HUES48 (cell line): ENCODE measurements at regions not wholly inside any gene's neighbourhood (a gene's known extent, or its start where the extent isn't known, plus 50 kb on each side); places are given as distances from the start of the nearest gene placed in this dataset.
"Not testable (repeated sequence)": the region's sequence is repeated elsewhere in the genome, so short reads cannot be mapped to it uniquely, and the experiment has no call there.

Experiments used
- H3K27ac ChIP-seq: one replicate; pipeline ENCODE4 v1.7.0; 2013; ENCODE audit warnings: low read depth, low read length, inconsistent platforms
- H3K27me3 ChIP-seq: 2 replicates; pipeline ENCODE4 v1.6.1; 2013; ENCODE audit warnings: mild to moderate bottlenecking, low read length; ENCODE audit not compliant: control insufficient read depth, insufficient read depth
- H3K36me3 ChIP-seq: 2 replicates; pipeline ENCODE4 v1.6.1; 2013; ENCODE audit warnings: low read length; ENCODE audit not compliant: control insufficient read depth, insufficient read depth
- H3K4me1 ChIP-seq: 2 replicates; pipeline ENCODE4 v1.6.1; 2013; ENCODE audit warnings: mild to moderate bottlenecking, low read length; ENCODE audit not compliant: control insufficient read depth, insufficient read depth
- H3K4me3 ChIP-seq: 2 replicates; pipeline ENCODE4 v1.5.1; 2013; ENCODE audit warnings: mild to moderate bottlenecking, low read depth, low read length
- H3K9ac ChIP-seq: 2 replicates; pipeline ENCODE4 v1.6.1; 2013; ENCODE audit warnings: mild to moderate bottlenecking, low read depth, low read length, moderate library complexity
- H3K9me3 ChIP-seq: 2 replicates; pipeline ENCODE4 v1.6.1; 2013; ENCODE audit warnings: low read length; ENCODE audit not compliant: control insufficient read depth, insufficient read depth

DNA sequence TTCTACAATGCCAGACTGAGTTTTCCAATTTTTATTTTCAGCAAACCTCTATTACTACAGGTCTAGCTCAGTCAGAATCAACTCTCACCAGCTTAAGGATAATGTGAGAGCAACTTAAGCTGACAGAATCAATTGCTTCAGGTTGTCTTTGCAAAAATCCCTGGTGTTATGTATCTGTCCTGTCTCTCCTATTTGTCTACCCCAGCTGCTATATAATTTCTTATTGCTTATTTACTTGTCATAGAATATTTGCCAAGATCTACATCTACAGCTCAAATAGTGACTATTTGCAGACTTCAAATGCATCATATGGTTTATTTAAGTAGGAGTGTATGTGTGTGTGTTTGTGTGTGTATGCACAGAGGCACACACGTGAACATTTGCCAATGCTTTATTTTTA, 54.1 kb downstream of the FOXG1 start:
- H3K9ac ChIP-seq: no peak overlapping the region
- no peaks in the 10 kb centered on the region for H3K4me1 ChIP-seq
- no peak overlapping the region for H3K4me3 ChIP-seq
- no peak overlapping the region for H3K27ac ChIP-seq
- peaks cover 7% of the 10 kb centered on the region; the same call in 1 of the 2 replicates for H3K9me3 ChIP-seq
- no peaks in the 10 kb centered on the region for H3K36me3 ChIP-seq
- no peaks in the 10 kb centered on the region for H3K27me3 ChIP-seq

- no peaks in the 10 kb centered on the region for H3K4me1 ChIP-seq
- peaks cover 7% of the 10 kb centered on the region; the same call in 1 of the 2 replicates for H3K9me3 ChIP-seq
- H3K27ac ChIP-seq: no peak overlapping the region
- H3K9ac ChIP-seq: no peak overlapping the region
- H3K36me3 ChIP-seq: no peaks in the 10 kb centered on the region
- H3K27me3 ChIP-seq: no peaks in the 10 kb centered on the region
- H3K4me3 ChIP-seq: no peak overlapping the region
Observed at GRCh38 chr14:28821993-28822392, 55.4 kb downstream of the FOXG1 start.

DNA sequence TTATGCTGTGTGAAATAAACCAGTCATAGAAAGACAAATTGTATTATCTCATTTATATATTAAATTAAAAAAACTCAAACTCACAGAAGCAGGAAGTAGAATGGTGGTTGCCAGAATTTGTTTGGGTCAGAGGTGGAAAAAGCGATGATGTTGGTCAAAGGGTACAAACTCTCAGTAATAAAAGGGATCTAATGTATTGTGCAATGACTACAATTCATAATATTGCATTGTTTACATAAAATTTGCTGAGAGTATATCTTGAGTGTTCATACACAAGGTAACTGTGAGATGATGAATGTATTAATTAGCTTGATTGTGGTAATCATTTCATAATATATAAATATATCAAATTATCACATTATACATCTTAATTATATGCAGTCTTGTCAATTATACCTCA, 56.7 kb downstream of the FOXG1 start:
- Histone ChIP-seq H3K4me3 (no peak overlapping the region), H3K9me3 (peaks cover 7% of the 10 kb centered on the region; the same call in 1 of the 2 replicates), H3K4me1 (no peaks in the 10 kb centered on the region), H3K27ac (no peak overlapping the region), H3K27me3 (no peaks in the 10 kb centered on the region), H3K9ac (no peak overlapping the region), H3K36me3 (no peaks in the 10 kb centered on the region)

DNA sequence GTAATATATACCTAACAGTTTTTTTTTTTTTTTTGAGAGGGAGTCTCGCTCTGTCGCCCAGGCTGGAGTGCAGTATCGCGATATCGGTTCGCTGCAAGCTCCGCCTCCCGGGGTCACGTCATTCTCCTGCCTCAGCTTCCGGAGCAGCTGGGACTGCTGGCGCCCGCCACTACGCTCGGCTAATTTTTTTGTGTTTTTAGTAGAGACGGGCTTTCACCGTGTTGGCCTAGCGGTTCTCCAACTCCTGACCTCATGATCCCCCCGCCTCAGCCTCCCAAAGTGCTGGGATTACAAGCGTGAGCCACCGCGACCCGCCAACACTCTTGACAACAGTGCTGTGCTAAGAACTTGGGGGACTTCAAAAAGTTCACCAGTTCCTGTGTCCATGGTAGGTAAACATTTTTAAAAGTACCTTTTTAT, 63.5 kb downstream of the FOXG1 start:
- H3K27ac ChIP-seq: no peak overlapping the region
- no peaks in the 10 kb centered on the region for H3K4me1 ChIP-seq
- H3K4me3 ChIP-seq: no peak overlapping the region
- no peaks in the 10 kb centered on the region for H3K36me3 ChIP-seq
- no peaks in the 10 kb centered on the region for H3K9me3 ChIP-seq
- H3K9ac ChIP-seq: no peak overlapping the region
- H3K27me3 ChIP-seq: no peaks in the 10 kb centered on the region

GRCh38 chr14:28831126-28831525, 64.5 kb downstream of the FOXG1 start:
- Histone ChIP-seq H3K9ac (no peak overlapping the region), H3K27ac (no peak overlapping the region), H3K27me3 (no peaks in the 10 kb centered on the region), H3K4me1 (no peaks in the 10 kb centered on the region), H3K4me3 (no peak overlapping the region), H3K9me3 (no peaks in the 10 kb centered on the region), H3K36me3 (no peaks in the 10 kb centered on the region)

DNA sequence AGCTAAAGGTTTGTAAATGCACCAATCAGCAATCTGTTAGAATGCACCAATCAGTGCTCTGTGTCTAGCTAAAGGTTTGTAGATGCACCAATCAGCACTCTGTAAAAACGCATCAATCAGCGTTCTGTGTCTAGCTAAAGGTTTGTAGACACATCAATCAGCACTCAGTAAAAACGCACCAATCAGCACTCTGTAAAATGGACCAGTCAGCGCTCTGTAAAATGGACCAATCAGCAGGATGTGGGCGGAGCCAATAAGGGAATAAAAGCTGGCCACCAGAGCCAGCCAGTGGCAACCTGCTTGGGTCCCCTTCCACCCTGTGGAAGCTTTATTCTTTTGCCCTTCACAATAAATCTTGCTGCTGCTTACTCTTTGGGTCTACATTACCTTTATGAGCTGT, 76.0 kb downstream of the FOXG1 start:
- H3K4me3 ChIP-seq, H3K36me3 ChIP-seq, H3K27ac ChIP-seq, H3K4me1 ChIP-seq, H3K9ac ChIP-seq, H3K9me3 ChIP-seq, H3K27me3 ChIP-seq: not testable (repeated sequence)

DNA sequence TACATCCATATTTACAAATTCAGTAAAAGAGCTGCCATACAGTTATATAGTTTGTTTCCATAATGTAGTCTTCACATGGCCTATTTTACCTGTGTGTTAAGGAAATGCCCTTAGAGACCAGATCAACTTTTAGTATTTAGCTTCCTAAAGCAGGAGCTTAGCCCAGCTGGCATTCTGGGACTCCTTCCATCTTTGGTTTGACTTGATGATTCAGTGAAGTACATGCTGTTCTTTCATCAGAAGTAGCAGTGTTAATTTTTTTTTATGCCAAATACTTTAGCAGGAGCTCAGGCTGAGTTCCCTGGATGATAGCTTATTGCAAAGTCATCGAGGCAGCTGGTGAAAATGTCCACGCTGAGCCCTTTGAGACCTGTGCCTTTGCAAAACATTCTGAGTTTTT, 101.0 kb downstream of the FOXG1 start:
- H3K9ac ChIP-seq: no peak overlapping the region
- no peaks in the 10 kb centered on the region for H3K9me3 ChIP-seq
- H3K27me3 ChIP-seq: no peaks in the 10 kb centered on the region
- H3K4me3 ChIP-seq: no peak overlapping the region
- no peak overlapping the region for H3K27ac ChIP-seq
- no peaks in the 10 kb centered on the region for H3K36me3 ChIP-seq
- H3K4me1 ChIP-seq: no peaks in the 10 kb centered on the region

- H3K9me3 ChIP-seq: no peaks in the 10 kb centered on the region
- no peak overlapping the region for H3K9ac ChIP-seq
- no peak overlapping the region for H3K4me3 ChIP-seq
- H3K27me3 ChIP-seq: no peaks in the 10 kb centered on the region
- no peaks in the 10 kb centered on the region for H3K4me1 ChIP-seq
- no peak overlapping the region for H3K27ac ChIP-seq
- no peaks in the 10 kb centered on the region for H3K36me3 ChIP-seq
Observed at GRCh38 chr14:28870033-28870564, 103.5 kb downstream of the FOXG1 start.

- H3K36me3 ChIP-seq: no peaks in the 10 kb centered on the region
- no peak overlapping the region for H3K4me3 ChIP-seq
- H3K27ac ChIP-seq: peak overlapping the region; percentile 37
- no peaks in the 10 kb centered on the region for H3K27me3 ChIP-seq
- H3K4me1 ChIP-seq: peaks cover 17% of the 10 kb centered on the region
- H3K9ac ChIP-seq: no peak overlapping the region
- no peaks in the 10 kb centered on the region for H3K9me3 ChIP-seq
Observed at GRCh38 chr14:28875934-28876571, 109.5 kb downstream of the FOXG1 start.

GRCh38 chr14:28876572-28876945, 110.0 kb downstream of the FOXG1 start:
- H3K27ac ChIP-seq: no peak overlapping the region
- no peaks in the 10 kb centered on the region for H3K9me3 ChIP-seq
- H3K36me3 ChIP-seq: no peaks in the 10 kb centered on the region
- peaks cover 22% of the 10 kb centered on the region for H3K4me1 ChIP-seq
- H3K9ac ChIP-seq: no peak overlapping the region
- H3K27me3 ChIP-seq: no peaks in the 10 kb centered on the region
- no peak overlapping the region for H3K4me3 ChIP-seq

DNA sequence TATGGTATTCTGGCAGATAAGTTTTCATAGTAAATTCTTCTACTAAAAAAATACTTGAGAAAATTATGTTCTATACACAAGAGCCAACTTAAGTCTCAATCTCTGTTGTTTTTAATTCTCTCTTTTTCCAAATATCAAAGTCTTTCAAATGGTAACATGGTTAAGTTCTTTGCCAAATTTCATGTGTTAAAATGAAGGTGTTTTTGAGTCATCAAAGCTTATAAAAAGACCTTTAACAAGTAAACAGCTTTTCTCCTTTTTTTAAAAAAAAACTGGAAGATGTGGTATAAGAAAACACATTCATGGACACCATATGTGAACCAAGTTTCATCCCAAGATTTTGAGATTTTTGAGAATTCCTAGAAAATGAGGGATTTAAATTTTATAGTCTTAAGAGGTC, 111.3 kb downstream of the FOXG1 start:
- no peak overlapping the region for H3K27ac ChIP-seq
- H3K36me3 ChIP-seq: no peaks in the 10 kb centered on the region

More for the DNA sequence above, 111.3 kb downstream of the FOXG1 start:
- H3K4me1 ChIP-seq: peaks cover 23% of the 10 kb centered on the region
- H3K27me3 ChIP-seq: no peaks in the 10 kb centered on the region
- no peaks in the 10 kb centered on the region for H3K9me3 ChIP-seq
- H3K9ac ChIP-seq: no peak overlapping the region
- no peak overlapping the region for H3K4me3 ChIP-seq
